Keratinocyte (primary cell): ENCODE measurements at regions not wholly inside any gene's neighbourhood (a gene's known extent, or its start where the extent isn't known, plus 50 kb on each side); places are given as distances from the start of the nearest gene placed in this dataset.

Experiments used
- DNase-seq: peaks from one replicate; pipeline ENCODE4 v3.0.0-alpha.2; 2011; ENCODE audit warnings: low read depth, missing footprints, low spot score
- FAIRE-seq: peaks from 2 replicates; lab custom pipeline; 2011; peaks lifted over from hg19 to GRCh38; lab: Jason Lieb, UNC
- H2AFZ ChIP-seq: 2 replicates; pipeline ENCODE4 v1.6.0; 2012; ENCODE audit warnings: low read length, control low read depth, inconsistent platforms; ENCODE audit not compliant: control insufficient read depth
- H3K27ac ChIP-seq: 2 replicates; pipeline ENCODE4 v1.5.1; 2011; ENCODE audit warnings: low read length; ENCODE audit not compliant: control insufficient read depth, insufficient read depth
- H3K27me3 ChIP-seq: 3 replicates; pipeline ENCODE4 v1.6.0; 2011; ENCODE audit warnings: low read length; ENCODE audit not compliant: control insufficient read depth, insufficient read depth; ENCODE audit errors: extremely low read depth
- H3K36me3 ChIP-seq, 2 experiments: 2 replicates in 1 of 2; 3 replicates in 1 of 2; pipeline ENCODE4 v1.5.1; 2011; ENCODE audit warnings: low read length in 2 of 2, mild to moderate bottlenecking in 1 of 2; ENCODE audit not compliant: control insufficient read depth in 2 of 2, insufficient read depth in 2 of 2; ENCODE audit errors: extremely low read depth in 1 of 2
- H3K4me1 ChIP-seq: 3 replicates; pipeline ENCODE4 v1.5.1; 2011; ENCODE audit warnings: low read length; ENCODE audit not compliant: control insufficient read depth, insufficient read depth; ENCODE audit errors: extremely low read depth
- H3K4me2 ChIP-seq: 3 replicates; pipeline ENCODE4 v1.6.0; 2011; ENCODE audit warnings: low read depth, low read length; ENCODE audit not compliant: control insufficient read depth, insufficient read depth; ENCODE audit errors: extremely low read depth
- H3K4me3 ChIP-seq, 3 experiments: fragments of 200-600 bp in 1 of 3; sonication (generic) in 1 of 3; 2 replicates in 2 of 3; 3 replicates in 1 of 3; pipeline ENCODE4 v1.5.1; 2011 to 2016; ENCODE audit warnings: low read length in 3 of 3, mild to moderate bottlenecking in 3 of 3, control low read depth in 2 of 3, inconsistent platforms in 1 of 3, low read depth in 1 of 3, mixed read lengths in 1 of 3, mixed run types in 1 of 3, moderate library complexity in 1 of 3; ENCODE audit not compliant: control insufficient read depth in 2 of 3, insufficient read depth in 2 of 3; ENCODE audit errors: extremely low read depth in 1 of 3
- H3K79me2 ChIP-seq: 2 replicates; pipeline ENCODE4 v1.6.0; 2012; ENCODE audit warnings: low read length; ENCODE audit not compliant: control insufficient read depth, insufficient read depth
- H3K9ac ChIP-seq: 3 replicates; pipeline ENCODE4 v1.6.0; 2011; ENCODE audit warnings: low read length; ENCODE audit not compliant: control insufficient read depth, insufficient read depth; ENCODE audit errors: extremely low read depth
- H3K9me1 ChIP-seq: 3 replicates; pipeline ENCODE4 v1.6.0; 2011; ENCODE audit warnings: low read length; ENCODE audit not compliant: control insufficient read depth, insufficient read depth; ENCODE audit errors: extremely low read depth
- H3K9me3 ChIP-seq: 2 replicates; pipeline ENCODE4 v1.5.1; 2012; ENCODE audit warnings: low read depth, low read length; ENCODE audit not compliant: control insufficient read depth
- H4K20me1 ChIP-seq: 3 replicates; pipeline ENCODE4 v1.6.0; 2011; ENCODE audit warnings: low read length; ENCODE audit not compliant: control insufficient read depth, insufficient read depth; ENCODE audit errors: extremely low read depth
- EZH2 ChIP-seq: IDR thresholded peaks from one replicate; pipeline ENCODE4 v1.6.1; 2012; ENCODE audit warnings: inconsistent platforms, mild to moderate bottlenecking, low read length, moderate library complexity
- dilution Hi-C: fragments of 300-500 bp; cut with MboI; formaldehyde crosslinking; loops from one replicate; pipeline ENCODE4 v1.7.0; 2020; ENCODE audit warnings: low sequenced_read_pairs; ENCODE audit not compliant: extremely low pct_ligation_motif_present
- TF ChIP-seq, protein P1 (sequence below), 3 experiments: IDR thresholded peaks in 1 of 3; conservative IDR thresholded peaks in 1 of 3; optimal IDR thresholded peaks in 1 of 3; 2 replicates in 2 of 3; 3 replicates in 1 of 3; pipeline versions ENCODE3 to v1.5.1; 2011; ENCODE audit warnings: low read length in 3 of 3, mild to moderate bottlenecking in 3 of 3, moderate library complexity in 2 of 3, control low read depth in 1 of 3, inconsistent platforms in 1 of 3; ENCODE audit not compliant: insufficient read depth in 2 of 3; ENCODE audit errors: extremely low read depth in 1 of 3

DNA sequence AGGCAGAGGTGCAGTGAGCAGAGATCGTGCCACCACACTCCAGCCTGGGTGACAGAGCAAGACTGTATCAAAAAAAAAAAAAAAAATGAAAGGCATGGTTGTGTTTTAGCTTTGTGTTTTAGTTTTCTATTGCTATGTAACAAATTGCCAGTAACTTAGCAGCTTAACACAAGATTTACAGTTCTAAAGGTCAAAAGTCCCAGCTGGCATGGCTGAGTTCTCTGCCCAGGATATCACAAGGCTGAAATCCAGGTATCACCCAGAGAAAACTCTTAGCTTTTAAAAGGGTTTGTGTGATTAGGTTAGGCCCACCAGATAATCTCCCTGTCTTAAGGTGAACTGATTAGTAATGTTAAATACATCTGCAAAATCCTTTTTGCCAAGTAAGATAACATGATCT is 107.7 kb upstream of the YPEL5 start:
- Histone ChIP-seq H3K9me1 (no peaks in the 10 kb centered on the region), H3K79me2 (no peaks in the 10 kb centered on the region), H3K4me3 (no peak overlapping the region), H3K4me1 (peaks cover 2% of the 10 kb centered on the region), H3K9ac (no peak overlapping the region), H3K36me3 (no peaks in the 10 kb centered on the region), H3K27ac (no peak overlapping the region), H3K27me3 (peaks cover 6% of the 10 kb centered on the region), H2AFZ (no peak overlapping the region), H4K20me1 (no peaks in the 10 kb centered on the region), H3K4me2 (no peak overlapping the region), H3K9me3 (no peaks in the 10 kb centered on the region)
- dilution Hi-C loops: no loop called here
- no peak for TF ChIP-seq EZH2
- no peak for FAIRE-seq
- DNase-seq: no peak

DNA sequence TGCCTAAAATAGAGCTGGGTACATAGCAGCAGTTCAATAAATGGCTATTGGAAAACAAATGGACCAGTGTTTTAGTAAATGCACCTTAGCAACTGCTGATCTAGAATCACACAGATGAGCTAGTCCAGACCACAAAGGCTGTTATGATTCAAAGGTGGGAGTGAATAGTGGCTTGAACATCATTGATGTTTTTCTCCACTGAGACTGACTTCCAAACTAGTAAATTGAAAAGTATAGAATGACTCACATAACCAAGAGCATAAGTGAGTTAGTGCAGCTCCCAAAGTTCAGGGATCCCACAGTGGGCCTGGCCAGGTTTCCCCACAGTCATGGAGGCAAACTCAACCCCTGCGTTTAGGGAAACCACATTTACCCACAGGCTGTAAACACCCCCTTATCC is 106.7 kb upstream of the YPEL5 start:
- H3K4me1 ChIP-seq: peaks cover 2% of the 10 kb centered on the region
- FAIRE-seq (no peak), DNase-seq (no peak)
- H3K79me2 ChIP-seq: no peaks in the 10 kb centered on the region
- H3K27me3 ChIP-seq: peaks cover 6% of the 10 kb centered on the region
- no peaks in the 10 kb centered on the region for H3K9me1 ChIP-seq
- no peak overlapping the region for H3K9ac ChIP-seq
- H3K4me2 ChIP-seq: no peak overlapping the region
- dilution Hi-C loops: no loop called here
- no peak overlapping the region for H2AFZ ChIP-seq
- no peak overlapping the region for H3K4me3 ChIP-seq
- no peaks in the 10 kb centered on the region for H3K36me3 ChIP-seq
- H3K9me3 ChIP-seq: no peaks in the 10 kb centered on the region
- TF ChIP-seq, protein P1, sequence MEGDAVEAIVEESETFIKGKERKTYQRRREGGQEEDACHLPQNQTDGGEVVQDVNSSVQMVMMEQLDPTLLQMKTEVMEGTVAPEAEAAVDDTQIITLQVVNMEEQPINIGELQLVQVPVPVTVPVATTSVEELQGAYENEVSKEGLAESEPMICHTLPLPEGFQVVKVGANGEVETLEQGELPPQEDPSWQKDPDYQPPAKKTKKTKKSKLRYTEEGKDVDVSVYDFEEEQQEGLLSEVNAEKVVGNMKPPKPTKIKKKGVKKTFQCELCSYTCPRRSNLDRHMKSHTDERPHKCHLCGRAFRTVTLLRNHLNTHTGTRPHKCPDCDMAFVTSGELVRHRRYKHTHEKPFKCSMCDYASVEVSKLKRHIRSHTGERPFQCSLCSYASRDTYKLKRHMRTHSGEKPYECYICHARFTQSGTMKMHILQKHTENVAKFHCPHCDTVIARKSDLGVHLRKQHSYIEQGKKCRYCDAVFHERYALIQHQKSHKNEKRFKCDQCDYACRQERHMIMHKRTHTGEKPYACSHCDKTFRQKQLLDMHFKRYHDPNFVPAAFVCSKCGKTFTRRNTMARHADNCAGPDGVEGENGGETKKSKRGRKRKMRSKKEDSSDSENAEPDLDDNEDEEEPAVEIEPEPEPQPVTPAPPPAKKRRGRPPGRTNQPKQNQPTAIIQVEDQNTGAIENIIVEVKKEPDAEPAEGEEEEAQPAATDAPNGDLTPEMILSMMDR (optimal IDR thresholded peaks at IDR 0.05 in 1 of 3, IDR thresholded peaks at IDR 0.05 in 1 of 3, conservative IDR thresholded peaks at IDR 0.05 in 1 of 3; ENCODE audit: extremely low read depth in 1 of 3, insufficient read depth in 2 of 3, low read length in 3 of 3): no peak
- TF ChIP-seq EZH2: no peak
- no peaks in the 10 kb centered on the region for H4K20me1 ChIP-seq
- H3K27ac ChIP-seq: no peak overlapping the region

DNA sequence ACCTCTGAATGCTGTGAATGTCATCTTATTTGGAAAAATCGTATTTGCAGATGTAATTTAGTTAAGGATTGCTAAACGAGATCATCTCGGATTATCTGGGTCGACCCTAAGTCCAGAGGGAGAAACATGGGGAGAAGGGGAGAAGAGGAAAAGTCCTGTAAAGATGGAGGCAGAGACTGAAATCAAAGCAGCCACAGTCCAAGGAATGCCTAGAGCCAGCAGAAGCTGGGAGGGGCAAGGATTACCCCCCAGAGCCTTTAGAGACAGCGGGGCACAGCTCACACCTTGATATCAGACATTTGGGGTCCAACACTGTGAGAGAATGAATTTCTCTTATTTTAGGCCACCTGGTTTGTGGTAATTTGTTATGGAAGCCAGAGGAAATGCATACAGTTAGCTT is 104.9 kb upstream of the YPEL5 start:
- Histone ChIP-seq H3K79me2 (no peaks in the 10 kb centered on the region), H3K9me3 (no peaks in the 10 kb centered on the region), H3K9me1 (no peaks in the 10 kb centered on the region), H3K27ac (no peak overlapping the region), H3K27me3 (peaks cover 9% of the 10 kb centered on the region), H3K4me3 (no peak overlapping the region), H3K4me2 (no peak overlapping the region), H4K20me1 (no peaks in the 10 kb centered on the region), H3K4me1 (peaks cover 2% of the 10 kb centered on the region), H2AFZ (no peak overlapping the region), H3K36me3 (no peaks in the 10 kb centered on the region), H3K9ac (no peak overlapping the region)
- no peak for TF ChIP-seq EZH2
- TF ChIP-seq, protein P1 (optimal IDR thresholded peaks at IDR 0.05 in 1 of 3, IDR thresholded peaks at IDR 0.05 in 1 of 3, conservative IDR thresholded peaks at IDR 0.05 in 1 of 3; ENCODE audit: extremely low read depth in 1 of 3, insufficient read depth in 2 of 3, low read length in 3 of 3): no peak
- dilution Hi-C loops: no loop called here
- DNase-seq (no peak), FAIRE-seq (no peak)
